Common myeloid progenitor, CD34-positive (primary cell): ENCODE measurements at regions not wholly inside any gene's neighbourhood (a gene's known extent, or its start where the extent isn't known, plus 50 kb on each side); places are given as distances from the start of the nearest gene placed in this dataset.

ENCODE experiments used
- CTCF ChIA-PET: fragments of 350-600 bp; sonication (Branson Sonifier 250); formaldehyde crosslinking; loops from one replicate; lab custom pipeline; 2021; ENCODE audit warnings: antibody characterized with exemption; lab: Charles Lee
- POLR2A ChIA-PET: fragments of 350-600 bp; sonication (Branson Sonifier 250); formaldehyde crosslinking; loops from one replicate; lab custom pipeline; 2021; ENCODE audit warnings: antibody characterized with exemption; lab: Charles Lee
- DNase-seq, 3 donors: peaks; one replicate each; pipeline versions ENCODE4 v3.0.0 to v3.0.0-alpha.2; 2013
- H3K27ac ChIP-seq, 2 experiments: 1 replicate in 1 of 2; 2 replicates in 1 of 2; pipeline ENCODE4 v1.7.0; 2013; ENCODE audit warnings: inconsistent platforms in 2 of 2, low read length in 2 of 2, mild to moderate bottlenecking in 2 of 2, low read depth in 1 of 2, moderate library complexity in 1 of 2; ENCODE audit not compliant: severe bottlenecking in 2 of 2, insufficient read depth in 1 of 2, poor library complexity in 1 of 2
- H3K27me3 ChIP-seq, 5 experiments: replicated peaks in 2 of 5; 1 replicate in 3 of 5; 2 replicates in 2 of 5; pipeline versions ENCODE4 v1.6.1 to v1.7.0; 2013; ENCODE audit warnings: low read length in 4 of 5, mild to moderate bottlenecking in 2 of 5, moderate library complexity in 2 of 5, inconsistent platforms in 1 of 5; ENCODE audit not compliant: insufficient read depth in 5 of 5, control insufficient read depth in 4 of 5
- H3K36me3 ChIP-seq, 4 experiments: 1 replicate in 2 of 4; 2 replicates in 2 of 4; pipeline versions ENCODE4 v1.6.1 to v1.7.0; 2013; ENCODE audit warnings: low read length in 3 of 4, control low read depth in 1 of 4, mild to moderate bottlenecking in 1 of 4; ENCODE audit not compliant: control insufficient read depth in 4 of 4, insufficient read depth in 4 of 4
- H3K4me1 ChIP-seq, 4 experiments: 1 replicate in 3 of 4; 2 replicates in 1 of 4; pipeline versions ENCODE4 v1.6.1 to v1.7.1; 2013; ENCODE audit warnings: low read length in 3 of 4, mild to moderate bottlenecking in 3 of 4, control low read depth in 1 of 4, inconsistent platforms in 1 of 4, moderate library complexity in 1 of 4; ENCODE audit not compliant: control insufficient read depth in 4 of 4, insufficient read depth in 4 of 4; ENCODE audit errors: control extremely low read depth in 1 of 4
- H3K4me3 ChIP-seq, 7 experiments: 1 replicate in 4 of 7; 2 replicates in 3 of 7; pipeline versions ENCODE4 v1.5.1 to v1.7.0; 2013; ENCODE audit warnings: mild to moderate bottlenecking in 7 of 7, low read length in 6 of 7, moderate library complexity in 6 of 7, inconsistent platforms in 2 of 7, low read depth in 2 of 7, control low read depth in 1 of 7; ENCODE audit not compliant: insufficient read depth in 4 of 7, control insufficient read depth in 1 of 7; ENCODE audit errors: extremely low read depth in 1 of 7
- H3K9me3 ChIP-seq, 5 experiments: 1 replicate in 4 of 5; 2 replicates in 1 of 5; pipeline versions ENCODE4 v1.6.1 to v1.7.1; 2013; ENCODE audit warnings: low read length in 4 of 5, mild to moderate bottlenecking in 2 of 5, inconsistent platforms in 1 of 5, low read depth in 1 of 5, moderate library complexity in 1 of 5; ENCODE audit not compliant: control insufficient read depth in 4 of 5, insufficient read depth in 2 of 5; ENCODE audit errors: control extremely low read depth in 1 of 5
- WGBS: methylation state at CpG from one replicate; pipeline ENCODE4 v1.1.5; 2013; ENCODE audit not compliant: insufficient coverage; 5-methylcytosine and 5-hydroxymethylcytosine counted together

GRCh38 chr11:45354976-45355705, 69.0 kb upstream of the SYT13 start:
- no peaks in the 10 kb centered on the region for H3K9me3 ChIP-seq
- peak; percentile 94 to 96 (median 95) for DNase-seq
- POLR2A ChIA-PET, result no interaction called here
- peaks cover 0 to 9% (median 5%) of the 10 kb centered on the region in 4 experiments for H3K4me1 ChIP-seq
- WGBS, result 7% methylated on average over 18 of the region's 30 CpGs
- no peak overlapping the region for H3K27ac ChIP-seq
- CTCF ChIA-PET, result interaction anchor here (2.7 kb wide), 1 partner anchor 16 kb away, joined by 8 read pairs; no protein-coding TSS in a partner anchor
- no peaks in the 10 kb centered on the region for H3K36me3 ChIP-seq
- peak overlapping the region; percentile 22 to 70 (median 37) for H3K4me3 ChIP-seq
- peaks cover 0 to 8% (median 2%) of the 10 kb centered on the region in 5 experiments for H3K27me3 ChIP-seq

- no peaks in the 10 kb centered on the region for H3K36me3 ChIP-seq
- 100% methylated on average over 1 of the region's 1 CpG for WGBS
- H3K9me3 ChIP-seq, result no peaks in the 10 kb centered on the region
- ChIA-PET CTCF (interaction anchor here (1.4 kb wide), 1 partner anchor 22 kb away, joined by 4 read pairs; no protein-coding TSS in a partner anchor), POLR2A (no interaction called here)
- H3K4me1 ChIP-seq, result peaks cover 0 to 6% (median 4%) of the 10 kb centered on the region in 4 experiments
- H3K27ac ChIP-seq, result no peak overlapping the region
- peaks cover 0 to 2% (median 0%) of the 10 kb centered on the region in 5 experiments for H3K27me3 ChIP-seq
- no peak for DNase-seq
- H3K4me3 ChIP-seq, result no peak overlapping the region
Measured at GRCh38 chr11:45348729-45349128, 62.6 kb upstream of the SYT13 start.

GRCh38 chr11:45347348-45348082, 61.4 kb upstream of the SYT13 start:
- no peak overlapping the region for H3K4me3 ChIP-seq
- no peaks in the 10 kb centered on the region for H3K36me3 ChIP-seq
- peaks cover 0 to 7% (median 0%) of the 10 kb centered on the region in 5 experiments for H3K27me3 ChIP-seq
- H3K27ac ChIP-seq, result no peak overlapping the region
- no peaks in the 10 kb centered on the region for H3K9me3 ChIP-seq
- POLR2A ChIA-PET, result no interaction called here
- CTCF ChIA-PET, result interaction anchor here (0.6 to 1.4 kb wide), 2 partner anchors 12 to 23 kb away, joined by 4 read pairs; no protein-coding TSS in a partner anchor
- peak in 1 of 3 donors; percentile 11 for DNase-seq
- peaks cover 0 to 6% (median 4%) of the 10 kb centered on the region in 4 experiments for H3K4me1 ChIP-seq
- WGBS, result 47% methylated on average over 8 of the region's 12 CpGs

GRCh38 chr11:45345491-45345890, 59.4 kb upstream of the SYT13 start:
- Histone ChIP-seq H3K27me3 (peaks cover 0 to 8% (median 0%) of the 10 kb centered on the region in 5 experiments), H3K27ac (no peak overlapping the region), H3K4me1 (peaks cover 0 to 6% (median 4%) of the 10 kb centered on the region in 4 experiments), H3K4me3 (no peak overlapping the region), H3K9me3 (no peaks in the 10 kb centered on the region), H3K36me3 (no peaks in the 10 kb centered on the region)
- no peak for DNase-seq
- WGBS, result 100% methylated on average over 2 of the region's 2 CpGs
- ChIA-PET CTCF (interaction anchor here (1.4 kb wide), 1 partner anchor 8 kb away, joined by 5 read pairs; no protein-coding TSS in a partner anchor), POLR2A (no interaction called here)

GRCh38 chr11:45344028-45344427, 57.9 kb upstream of the SYT13 start:
- DNase-seq, result no peak
- POLR2A ChIA-PET, result no interaction called here
- Histone ChIP-seq H3K27me3 (peaks cover 0 to 7% (median 0%) of the 10 kb centered on the region in 5 experiments), H3K4me3 (no peak overlapping the region), H3K27ac (no peak overlapping the region), H3K4me1 (peaks cover 4 to 13% (median 7%) of the 10 kb centered on the region in 4 experiments), H3K36me3 (no peaks in the 10 kb centered on the region), H3K9me3 (no peaks in the 10 kb centered on the region)
- WGBS, result no CpG with 5 or more reads among the region's 2 CpGs
- CTCF ChIA-PET, result interaction anchor here (1.0 kb wide), 1 partner anchor 27 kb away, joined by 3 read pairs; no protein-coding TSS in a partner anchor

GRCh38 chr11:45343444-45343843, 57.3 kb upstream of the SYT13 start:
- Histone ChIP-seq H3K4me1 (peaks cover 4 to 13% (median 7%) of the 10 kb centered on the region in 4 experiments), H3K27me3 (peaks cover 0 to 7% (median 0%) of the 10 kb centered on the region in 5 experiments), H3K27ac (no peak overlapping the region), H3K4me3 (no peak overlapping the region), H3K36me3 (no peaks in the 10 kb centered on the region), H3K9me3 (no peaks in the 10 kb centered on the region)
- CTCF ChIA-PET, result no interaction called here
- POLR2A ChIA-PET, result no interaction called here
- DNase-seq, result no peak
